GM12878 (cell line): ENCODE measurements at regions not wholly inside any gene's neighbourhood (a gene's known extent, or its start where the extent isn't known, plus 50 kb on each side); places are given as distances from the start of the nearest gene placed in this dataset.

ENCODE experiments used
- CEBPZ ChIP-seq: fragments of 150-350 bp; IDR thresholded peaks from 2 replicates; pipeline ENCODE4 v1.6.1; 2016; ENCODE audit warnings: low read depth, low read length
- CTCF ChIP-seq, 3 experiments: IDR thresholded peaks in 2 of 3; conservative IDR thresholded peaks in 1 of 3; 2 replicates each; pipeline ENCODE4 v1.5.1; 2011; ENCODE audit warnings: low read depth in 3 of 3, low read length in 3 of 3, mild to moderate bottlenecking in 3 of 3, control low read depth in 2 of 3, moderate library complexity in 2 of 3, inconsistent platforms in 1 of 3, mixed read lengths in 1 of 3; ENCODE audit not compliant: control insufficient read depth in 2 of 3, insufficient read depth in 1 of 3; ENCODE audit errors: extremely low read depth in 1 of 3
- E4F1 ChIP-seq: fragments of 450-650 bp; IDR thresholded peaks from 2 replicates; pipeline ENCODE4 v1.6.1; 2018; ENCODE audit warnings: borderline replicate concordance, mild to moderate bottlenecking; ENCODE audit not compliant: partially characterized antibody
- EED ChIP-seq: sonication (generic); IDR thresholded peaks from 2 replicates; pipeline ENCODE4 v1.6.1; 2016; ENCODE audit warnings: antibody characterized with exemption, low read depth
- IKZF2 ChIP-seq, 2 experiments: fragments of 450-650 bp; IDR thresholded peaks; 2 replicates each; pipeline ENCODE4 v1.6.1; 2017; ENCODE audit warnings: mild to moderate bottlenecking in 2 of 2, moderate library complexity in 2 of 2
- MAX ChIP-seq: IDR thresholded peaks from 2 replicates; pipeline ENCODE4 v1.6.1; 2012; ENCODE audit warnings: low read depth, low read length, improper control_type of control experiment
- NFYB ChIP-seq: IDR thresholded peaks from 2 replicates; pipeline ENCODE4 v1.6.1; 2011; ENCODE audit warnings: low read depth, mild to moderate bottlenecking, low read length, improper control_type of control experiment, moderate library complexity; ENCODE audit not compliant: insufficient read depth
- PKNOX1 ChIP-seq: fragments of 450-650 bp; IDR thresholded peaks from 2 replicates; pipeline ENCODE4 v1.6.1; 2016; ENCODE audit warnings: mild to moderate bottlenecking
- RAD21 ChIP-seq: IDR thresholded peaks from 2 replicates; pipeline ENCODE4 v1.6.1; 2011; ENCODE audit warnings: mild to moderate bottlenecking, low read depth, low read length, moderate library complexity; ENCODE audit not compliant: insufficient read depth
- SIN3A ChIP-seq: IDR thresholded peaks from 2 replicates; pipeline ENCODE4 v1.6.1; 2012; ENCODE audit warnings: low read depth, low read length, improper control_type of control experiment
- SPI1 ChIP-seq: IDR thresholded peaks from 2 replicates; pipeline ENCODE4 v1.6.1; 2011; ENCODE audit warnings: low read depth, mild to moderate bottlenecking, low read length, moderate library complexity, borderline replicate concordance; ENCODE audit not compliant: insufficient read depth
- ZBED1 ChIP-seq: IDR thresholded peaks from 2 replicates; pipeline ENCODE4 v1.6.1; 2016; ENCODE audit warnings: borderline replicate concordance

- no peak for TF ChIP-seq MAX
- no peak for TF ChIP-seq ZBED1
- no peak for TF ChIP-seq IKZF2 (IDR thresholded peaks at IDR 0.05)
- no peak for TF ChIP-seq E4F1
- no peak for TF ChIP-seq CTCF (IDR thresholded peaks at IDR 0.05 in 2 of 3, conservative IDR thresholded peaks at IDR 0.05 in 1 of 3; ENCODE audit: control insufficient read depth in 2 of 3, extremely low read depth in 1 of 3, insufficient read depth in 1 of 3, low read depth in 3 of 3, low read length in 3 of 3)
- no peak for TF ChIP-seq SIN3A
- TF ChIP-seq SPI1: no peak
- no peak for TF ChIP-seq EED
- no peak for TF ChIP-seq NFYB
- TF ChIP-seq PKNOX1: no peak
- TF ChIP-seq RAD21: no peak
- no peak for TF ChIP-seq CEBPZ
These were observed 149.0 kb downstream of the QPCT start (continued) for GRCh38 chr2:37493425-37493824.
